Hippocampal formation (tissue), 2 donors: ENCODE measurements at regions not wholly inside any gene's neighbourhood (a gene's known extent, or its start where the extent isn't known, plus 50 kb on each side); places are given as distances from the start of the nearest gene placed in this dataset.

ENCODE experiments used
- DNase-seq, 2 donors: peaks; one replicate each; lab custom pipeline; 2025; lab: John Stamatoyannopoulos, UW

- no peak for DNase-seq
Measured at GRCh38 chr9:23441275-23441674, 384.8 kb downstream of the ELAVL2 start.

GRCh38 chr9:23444658-23445057, 381.4 kb downstream of the ELAVL2 start:
- no peak for DNase-seq

GRCh38 chr9:23447166-23447565, 378.9 kb downstream of the ELAVL2 start:
- peak in 1 of 2 donors; percentile 43 for DNase-seq

DNA sequence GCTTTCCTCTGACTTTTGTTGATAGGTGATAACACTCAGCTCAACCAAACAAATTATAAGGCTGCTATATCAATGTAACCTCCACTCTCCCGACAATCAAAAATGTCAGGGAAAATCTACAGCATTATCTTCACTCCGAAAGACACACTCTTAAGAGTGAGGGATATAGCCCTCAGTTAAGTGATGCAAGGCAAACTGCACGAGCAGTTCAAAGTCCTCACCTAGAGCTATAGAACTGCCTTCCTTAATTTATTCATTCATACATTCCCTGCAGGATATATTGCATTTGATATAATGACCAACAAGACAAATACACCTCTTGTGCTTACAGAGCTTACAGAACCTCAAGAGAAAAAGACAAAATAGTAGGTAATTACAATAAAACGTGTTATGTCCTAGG, 378.1 kb downstream of the ELAVL2 start:
- no peak for DNase-seq

DNA sequence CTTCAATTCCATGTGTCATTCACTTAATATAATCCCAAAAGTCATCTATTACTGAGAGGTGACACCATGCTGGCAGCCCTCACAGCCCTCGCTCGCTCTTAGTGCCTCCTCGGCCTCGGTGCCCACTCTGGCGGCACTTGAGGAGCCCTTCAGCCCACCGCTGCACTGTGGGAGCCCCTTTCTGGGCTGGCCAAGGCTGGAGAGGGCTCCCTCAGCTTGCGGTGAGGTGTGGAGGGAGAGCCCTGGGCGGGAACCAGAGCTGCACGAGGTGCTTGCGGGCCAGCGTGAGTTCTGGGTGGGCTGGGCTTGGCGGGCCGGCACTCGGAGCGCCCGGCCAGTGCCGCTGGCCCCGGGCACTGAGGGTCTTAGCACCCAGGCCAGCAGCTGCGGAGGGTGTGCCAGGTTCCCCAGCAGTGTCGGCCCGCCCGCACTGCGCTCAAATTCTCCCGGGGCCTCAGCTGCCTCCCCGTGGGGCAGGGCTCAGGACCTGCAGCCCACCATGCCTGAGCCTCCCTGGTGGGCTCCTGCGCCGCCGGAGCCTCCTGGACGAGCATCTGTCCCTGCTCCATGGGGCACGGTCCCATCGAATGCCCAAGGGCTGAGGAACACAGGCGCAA, 374.1 kb downstream of the ELAVL2 start:
- DNase-seq: no peak

GRCh38 chr9:23464275-23464674, 361.8 kb downstream of the ELAVL2 start:
- no peak for DNase-seq

- no peak for DNase-seq
Measured at GRCh38 chr9:23467276-23467675, 358.8 kb downstream of the ELAVL2 start.

DNA sequence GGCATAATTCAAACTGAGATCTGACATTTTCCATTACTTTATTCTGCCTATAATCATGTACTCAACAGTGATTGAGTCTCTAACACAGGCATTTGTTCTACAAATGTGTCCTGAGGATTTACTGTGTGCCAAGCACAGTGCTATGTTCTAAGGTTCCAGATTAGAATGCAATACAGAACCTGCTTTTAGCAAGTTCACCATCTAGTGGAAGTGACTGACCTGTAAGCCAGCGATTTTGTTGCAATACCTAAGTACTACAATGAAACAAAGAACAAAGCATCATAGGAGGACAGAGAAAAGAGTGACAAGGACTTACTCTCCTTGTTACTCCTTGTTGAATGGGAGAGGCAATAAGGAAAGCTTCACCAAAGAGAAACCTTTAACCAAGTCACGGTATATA, 348.1 kb downstream of the ELAVL2 start:
- no peak for DNase-seq

DNA sequence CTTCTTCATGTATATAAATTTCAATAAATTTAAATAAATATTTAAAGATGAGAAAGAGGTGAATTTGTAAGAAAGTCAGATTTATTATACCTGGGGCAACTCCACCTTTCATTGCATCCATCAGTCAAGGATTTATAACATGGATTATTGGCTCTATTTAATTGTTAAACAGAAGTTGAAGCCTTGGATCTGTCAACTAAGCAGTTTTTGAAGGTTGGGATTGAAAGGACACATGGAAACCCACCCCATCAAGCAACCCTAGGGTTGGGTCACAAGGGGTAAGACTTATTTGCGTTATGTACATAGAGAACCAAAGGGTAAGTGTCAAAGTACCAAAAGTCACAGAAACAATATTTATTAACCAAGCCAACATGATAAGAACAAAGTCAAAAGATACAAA, 342.5 kb downstream of the ELAVL2 start:
- no peak for DNase-seq

- peak in 1 of 2 donors; percentile 79 for DNase-seq
Measured at GRCh38 chr9:23492126-23493002, 333.7 kb downstream of the ELAVL2 start.

GRCh38 chr9:23493219-23493618, 332.8 kb downstream of the ELAVL2 start:
- no peak for DNase-seq

GRCh38 chr9:23496489-23497136, 329.4 kb downstream of the ELAVL2 start:
- no peak for DNase-seq

GRCh38 chr9:23497137-23497504, 328.9 kb downstream of the ELAVL2 start:
- DNase-seq: no peak

GRCh38 chr9:23502004-23502403, 324.0 kb downstream of the ELAVL2 start:
- DNase-seq: no peak

- no peak for DNase-seq
Measured at GRCh38 chr9:23522952-23523351, 303.1 kb downstream of the ELAVL2 start.

DNA sequence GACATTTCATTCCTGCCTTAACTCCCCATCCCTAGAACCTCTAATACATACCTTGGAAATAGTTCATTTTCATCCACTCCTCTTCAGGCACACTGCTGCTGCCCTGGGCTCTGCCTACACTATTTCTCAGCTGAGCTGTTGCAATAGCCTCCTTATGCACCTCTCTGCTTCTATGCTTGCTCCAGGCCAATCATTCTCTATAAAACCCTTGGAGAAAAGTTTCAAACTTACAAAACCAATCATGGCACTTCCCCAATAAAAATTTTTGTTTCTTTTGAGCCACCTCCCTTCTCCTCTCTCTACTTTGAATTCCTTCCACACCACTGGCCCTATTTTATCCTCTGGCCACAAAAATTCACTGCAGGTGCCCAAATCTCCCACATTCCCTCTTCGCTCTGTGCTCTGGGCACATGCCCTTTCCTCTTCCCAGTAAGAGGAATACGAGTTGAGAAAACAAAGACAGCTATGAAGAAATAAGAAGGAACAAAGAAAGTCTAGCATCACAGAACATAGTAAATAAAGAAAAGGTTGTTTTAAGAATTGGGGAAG, 301.4 kb downstream of the ELAVL2 start:
- no peak for DNase-seq

GRCh38 chr9:23526806-23527205, 299.2 kb downstream of the ELAVL2 start:
- DNase-seq: no peak

DNA sequence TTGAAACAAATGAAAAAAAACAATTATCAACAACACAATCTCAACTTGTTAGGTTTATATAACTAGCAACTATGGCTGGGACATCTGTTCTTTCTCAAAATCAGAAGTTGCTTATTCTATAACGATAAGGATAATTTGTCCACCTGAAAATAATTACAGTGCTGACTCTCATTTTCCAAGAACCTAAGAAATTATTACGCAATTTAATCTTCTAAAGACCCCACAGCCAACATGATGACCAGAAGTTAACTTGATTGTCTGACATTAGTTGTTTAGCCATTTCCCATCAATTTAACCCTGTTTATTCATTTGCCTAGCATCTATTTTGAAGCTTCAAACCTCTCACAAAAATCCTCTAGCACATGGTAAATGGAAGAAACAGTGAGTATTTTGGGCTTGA, 293.8 kb downstream of the ELAVL2 start:
- no peak for DNase-seq

DNA sequence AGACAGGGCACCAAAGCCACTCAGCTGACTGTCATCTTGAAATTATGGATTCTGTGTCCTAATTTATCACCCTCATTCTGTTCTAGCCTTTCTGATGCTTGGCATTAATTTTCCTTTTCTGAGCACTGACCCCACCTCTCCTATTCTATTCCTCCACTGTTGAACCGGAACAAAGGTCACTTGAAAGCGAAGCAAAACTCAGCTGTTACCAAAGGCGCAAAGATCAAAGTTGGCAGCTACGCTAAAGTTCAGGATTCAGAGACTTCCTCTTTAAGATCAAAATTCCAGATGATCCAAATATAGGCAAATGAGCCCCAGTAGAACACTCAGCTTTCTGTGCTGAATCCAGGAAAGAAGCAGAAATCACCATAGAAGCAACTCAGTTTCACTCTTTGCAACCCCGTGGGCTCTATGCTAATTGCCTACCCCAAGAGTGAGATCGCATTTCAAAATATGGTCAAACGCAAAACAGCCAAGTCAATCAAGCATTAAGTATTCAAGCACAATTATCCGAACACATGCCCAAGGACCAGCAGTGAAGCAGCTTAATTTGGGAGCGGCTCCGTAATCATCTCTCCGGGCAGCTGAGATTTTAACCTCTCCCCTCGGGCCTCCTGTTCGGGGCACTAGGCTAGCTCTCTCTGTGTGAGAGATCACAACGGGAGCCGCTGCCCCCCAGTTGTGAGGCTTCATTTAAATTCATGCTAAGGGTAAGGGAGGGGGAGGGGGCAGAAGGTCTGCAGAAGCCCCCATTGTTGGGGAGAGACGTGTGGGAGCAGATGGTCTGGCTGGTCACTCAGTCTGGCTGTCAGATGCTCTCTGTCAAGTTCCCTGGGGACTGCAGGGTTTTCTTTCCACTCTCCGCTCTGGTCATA, 288.6 kb downstream of the ELAVL2 start:
- DNase-seq: no peak

DNA sequence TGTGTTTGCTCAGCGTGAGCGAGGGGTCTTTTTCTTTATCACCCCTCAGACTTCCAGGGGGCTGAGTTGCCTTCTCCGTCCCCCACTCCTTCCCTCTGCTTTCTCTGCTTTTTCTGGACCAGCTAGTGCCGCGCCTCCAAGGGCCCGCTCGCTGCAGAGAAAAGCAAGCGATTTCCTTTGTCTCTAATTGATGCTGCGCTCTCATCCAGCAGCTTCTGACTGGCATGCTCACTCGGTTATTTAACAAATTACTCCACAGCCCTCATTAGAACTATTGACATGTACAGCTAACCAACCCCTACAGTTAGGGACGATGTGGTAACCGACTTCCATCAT, 288.0 kb downstream of the ELAVL2 start:
- no peak for DNase-seq

GRCh38 chr9:23538461-23539003, 287.5 kb downstream of the ELAVL2 start:
- DNase-seq: no peak

GRCh38 chr9:23539311-23539710, 286.7 kb downstream of the ELAVL2 start:
- DNase-seq: no peak
